ENCODE measurements at regions not wholly inside any gene's neighbourhood (a gene's known extent, or its start where the extent isn't known, plus 50 kb on each side); places are given as distances from the start of the nearest gene placed in this dataset.

GRCh38 chr12:90262251-90262650, 553.6 kb upstream of the ATP2B1 start:
- no peak for DNase-seq (ENCODE audit: low spot score)

GRCh38 chr12:90261283-90261682, 552.6 kb upstream of the ATP2B1 start:
- DNase-seq (ENCODE audit: low spot score): no peak

- DNase-seq (ENCODE audit: low spot score): no peak
These were observed 551.5 kb upstream of the ATP2B1 start for GRCh38 chr12:90260136-90260535.

- DNase-seq (ENCODE audit: low spot score): no peak
These were observed 549.4 kb upstream of the ATP2B1 start for GRCh38 chr12:90257927-90258624.

- DNase-seq (ENCODE audit: low spot score): no peak
These were observed 546.2 kb upstream of the ATP2B1 start for GRCh38 chr12:90254796-90255195.

GRCh38 chr12:90253674-90254181, 545.1 kb upstream of the ATP2B1 start:
- DNase-seq (ENCODE audit: low spot score): peak; percentile 94

GRCh38 chr12:90253136-90253535, 544.5 kb upstream of the ATP2B1 start:
- no peak for DNase-seq (ENCODE audit: low spot score)

- DNase-seq (ENCODE audit: low spot score): no peak
These were observed 542.1 kb upstream of the ATP2B1 start for GRCh38 chr12:90250766-90251165.

- DNase-seq (ENCODE audit: low spot score): no peak
These were observed 541.4 kb upstream of the ATP2B1 start for GRCh38 chr12:90250042-90250441.

GRCh38 chr12:90246688-90247087, 538.0 kb upstream of the ATP2B1 start:
- no peak for DNase-seq (ENCODE audit: low spot score)

GRCh38 chr12:90245391-90245790, 536.8 kb upstream of the ATP2B1 start:
- no peak for DNase-seq (ENCODE audit: low spot score)

- DNase-seq (ENCODE audit: low spot score): no peak
These were observed 535.6 kb upstream of the ATP2B1 start for GRCh38 chr12:90244232-90244631.

- DNase-seq (ENCODE audit: low spot score): no peak
These were observed 534.6 kb upstream of the ATP2B1 start for GRCh38 chr12:90243211-90243610.

- DNase-seq (ENCODE audit: low spot score): no peak
These were observed 531.2 kb upstream of the ATP2B1 start for GRCh38 chr12:90239732-90240260.

- no peak for DNase-seq (ENCODE audit: low spot score)
These were observed 530.1 kb upstream of the ATP2B1 start for GRCh38 chr12:90238663-90239271.

- no peak for DNase-seq (ENCODE audit: low spot score)
These were observed 529.2 kb upstream of the ATP2B1 start for GRCh38 chr12:90237841-90238240.

GRCh38 chr12:90235642-90236041, 527.0 kb upstream of the ATP2B1 start:
- no peak for DNase-seq (ENCODE audit: low spot score)

- DNase-seq (ENCODE audit: low spot score): no peak
These were observed 525.8 kb upstream of the ATP2B1 start for GRCh38 chr12:90234472-90234871.

- DNase-seq (ENCODE audit: low spot score): no peak
These were observed 524.8 kb upstream of the ATP2B1 start for GRCh38 chr12:90233168-90234100.

GRCh38 chr12:90229407-90230170, 521.0 kb upstream of the ATP2B1 start:
- DNase-seq (ENCODE audit: low spot score): no peak

GRCh38 chr12:90226211-90226610, 517.6 kb upstream of the ATP2B1 start:
- DNase-seq (ENCODE audit: low spot score): no peak
